ENCODE measurements at regions not wholly inside any gene's neighbourhood (a gene's known extent, or its start where the extent isn't known, plus 50 kb on each side); places are given as distances from the start of the nearest gene placed in this dataset.

DNA sequence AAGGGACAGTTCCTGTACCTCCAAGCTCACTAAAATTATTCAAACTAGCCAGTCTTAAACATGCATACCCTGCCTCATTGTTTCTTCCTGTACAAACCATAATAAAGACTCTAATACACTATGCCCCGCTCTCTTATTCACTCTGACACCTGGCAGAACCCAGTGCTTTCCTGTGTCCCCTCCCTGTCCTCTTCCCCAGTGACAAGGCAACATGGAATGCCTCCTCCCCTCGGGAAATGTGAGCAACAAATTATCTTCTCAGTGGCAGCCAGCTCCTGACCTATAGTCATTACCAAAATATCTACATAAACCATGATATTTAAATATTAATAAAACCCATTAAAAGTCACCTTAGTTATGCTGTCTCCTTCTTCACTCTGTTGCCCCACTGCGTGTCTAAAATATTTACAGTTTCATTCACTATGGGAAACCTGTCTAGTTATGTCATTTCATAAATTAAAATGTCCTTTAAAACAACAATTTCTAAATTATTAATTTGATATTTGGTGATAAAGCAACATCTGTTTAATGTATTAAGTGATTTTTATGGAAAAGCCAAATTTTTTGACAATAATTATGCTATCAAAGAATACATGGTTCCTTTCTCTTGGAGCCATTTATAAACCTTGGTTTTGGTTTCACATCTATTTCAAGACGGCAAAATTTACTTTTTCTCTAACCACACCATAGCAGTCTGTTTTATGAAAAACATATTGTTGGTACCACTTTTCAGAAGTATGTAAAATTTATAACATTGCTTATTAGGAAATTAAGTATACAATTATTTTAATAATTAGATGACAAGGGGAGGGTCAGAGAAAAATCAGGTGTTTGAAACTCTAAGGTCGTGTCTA lies 1355.2 kb downstream of the XPNPEP1 start:
- FAIRE-seq, result no peak
- H3K27ac ChIP-seq, result no peak overlapping the region
- no peak for TF ChIP-seq BHLHE40 (IDR thresholded peaks at IDR 0.05; ENCODE audit: low read depth, low read length)
- no peak for TF ChIP-seq KDM1A (IDR thresholded peaks at IDR 0.05; ENCODE audit: low read depth)
- TF ChIP-seq EHMT2 (IDR thresholded peaks at IDR 0.05; ENCODE audit: low read depth), result no peak
- TF ChIP-seq POLR2AphosphoS2 (conservative IDR thresholded peaks at IDR 0.05; ENCODE audit: low read length), result no peak
- no peak for TF ChIP-seq ZC3H11A (IDR thresholded peaks at IDR 0.05)
- TF ChIP-seq RNF2 (IDR thresholded peaks at IDR 0.05; ENCODE audit: borderline replicate concordance, low read depth), result no peak
- no peak for TF ChIP-seq HEYL (CRISPR knock-in tag; IDR thresholded peaks at IDR 0.05)
- TF ChIP-seq REST (IDR thresholded peaks at IDR 0.05), result no peak
- no peak for TF ChIP-seq ATOH8 (CRISPR knock-in tag; IDR thresholded peaks at IDR 0.05; ENCODE audit: low read depth)
- TF ChIP-seq TFCP2L1 (CRISPR knock-in tag; IDR thresholded peaks at IDR 0.05), result no peak
- TF ChIP-seq, protein P1, sequence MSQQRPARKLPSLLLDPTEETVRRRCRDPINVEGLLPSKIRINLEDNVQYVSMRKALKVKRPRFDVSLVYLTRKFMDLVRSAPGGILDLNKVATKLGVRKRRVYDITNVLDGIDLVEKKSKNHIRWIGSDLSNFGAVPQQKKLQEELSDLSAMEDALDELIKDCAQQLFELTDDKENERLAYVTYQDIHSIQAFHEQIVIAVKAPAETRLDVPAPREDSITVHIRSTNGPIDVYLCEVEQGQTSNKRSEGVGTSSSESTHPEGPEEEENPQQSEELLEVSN (IDR thresholded peaks at IDR 0.05; ENCODE audit: borderline replicate concordance, low read depth), result no peak
- no peak for TF ChIP-seq SMC3 (IDR thresholded peaks at IDR 0.05)
- TF ChIP-seq RARB (CRISPR knock-in tag; IDR thresholded peaks at IDR 0.05), result no peak
- TF ChIP-seq FOSB (CRISPR knock-in tag; IDR thresholded peaks at IDR 0.05), result no peak
- POLR2A ChIA-PET, result no interaction called here
- WGBS (ENCODE audit: missing lambda C conversion rate), result 6% methylated on average over 5 of the region's 5 CpGs
- no peaks in the 10 kb centered on the region for H3K4me1 ChIP-seq
- no peak overlapping the region for H3K4me3 ChIP-seq
- DNase-seq (ENCODE audit: low read depth in 1 of 2, low spot score in 1 of 2), result no peak
- no peak overlapping the region for H3K4me2 ChIP-seq
- ATAC-seq, result no peak
- CTCF ChIA-PET, result no interaction called here
- no peaks in the 10 kb centered on the region for H3K9me3 ChIP-seq

GRCh38 chr10:108566316-108567107 lies 1356.8 kb downstream of the XPNPEP1 start:
- no peak for FAIRE-seq
- CTCF ChIA-PET, result interaction anchor here (0.8 kb wide), 1 partner anchor 1207 kb away, joined by 3 read pairs; no protein-coding TSS in a partner anchor

GRCh38 chr10:108562105-108562504 lies 1361.2 kb downstream of the XPNPEP1 start:
- Histone ChIP-seq H3K4me2 (no peak overlapping the region), H3K4me3 (no peak overlapping the region), H3K4me1 (no peaks in the 10 kb centered on the region), H3K27ac (no peak overlapping the region), H3K9me3 (no peaks in the 10 kb centered on the region)
- CTCF ChIA-PET, result interaction anchor here (0.6 to 1.6 kb wide), 2 partner anchors 9 to 453 kb away, joined by 3 to 4 read pairs; no protein-coding TSS in a partner anchor
- FAIRE-seq (no peak), ATAC-seq (no peak), DNase-seq (ENCODE audit: low read depth in 1 of 2, low spot score in 1 of 2) (no peak)
- POLR2A ChIA-PET, result no interaction called here
- TF ChIP-seq TFCP2L1 (CRISPR knock-in tag; IDR thresholded peaks at IDR 0.05) (no peak), NR3C1 (IDR thresholded peaks at IDR 0.05) (no peak), EP300 (IDR thresholded peaks at IDR 0.05) (no peak), CHD4 (IDR thresholded peaks at IDR 0.05; ENCODE audit: borderline replicate concordance) (no peak), MAZ (IDR thresholded peaks at IDR 0.05; ENCODE audit: borderline replicate concordance, low read depth, low read length) (no peak), RFX5 (IDR thresholded peaks at IDR 0.05) (no peak), HES2 (IDR thresholded peaks at IDR 0.05) (no peak), REST (IDR thresholded peaks at IDR 0.05) (no peak)
- TF ChIP-seq, protein P2, sequence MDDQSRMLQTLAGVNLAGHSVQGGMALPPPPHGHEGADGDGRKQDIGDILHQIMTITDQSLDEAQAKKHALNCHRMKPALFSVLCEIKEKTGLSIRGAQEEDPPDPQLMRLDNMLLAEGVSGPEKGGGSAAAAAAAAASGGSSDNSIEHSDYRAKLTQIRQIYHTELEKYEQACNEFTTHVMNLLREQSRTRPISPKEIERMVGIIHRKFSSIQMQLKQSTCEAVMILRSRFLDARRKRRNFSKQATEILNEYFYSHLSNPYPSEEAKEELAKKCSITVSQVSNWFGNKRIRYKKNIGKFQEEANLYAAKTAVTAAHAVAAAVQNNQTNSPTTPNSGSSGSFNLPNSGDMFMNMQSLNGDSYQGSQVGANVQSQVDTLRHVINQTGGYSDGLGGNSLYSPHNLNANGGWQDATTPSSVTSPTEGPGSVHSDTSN (IDR thresholded peaks at IDR 0.05), result no peak

More at GRCh38 chr10:108566316-108567107, 1356.8 kb downstream of the XPNPEP1 start:
- POLR2A ChIA-PET, result no interaction called here
- TF ChIP-seq MAFK (IDR thresholded peaks at IDR 0.05; ENCODE audit: partially characterized antibody) (no peak), ZSCAN20 (CRISPR knock-in tag; IDR thresholded peaks at IDR 0.05) (no peak)
- DNase-seq (ENCODE audit: low read depth in 1 of 2, low spot score in 1 of 2) (no peak), ATAC-seq (no peak)
- H3K4me3 ChIP-seq, result no peak overlapping the region
- no peak overlapping the region for H3K4me2 ChIP-seq
- no peaks in the 10 kb centered on the region for H3K9me3 ChIP-seq
- H3K27ac ChIP-seq, result no peak overlapping the region
- 46% methylated on average over 12 of the region's 33 CpGs for WGBS (ENCODE audit: missing lambda C conversion rate)
- H3K4me1 ChIP-seq, result no peaks in the 10 kb centered on the region
